GM12878 (cell line): ENCODE measurements at regions not wholly inside any gene's neighbourhood (a gene's known extent, or its start where the extent isn't known, plus 50 kb on each side); places are given as distances from the start of the nearest gene placed in this dataset.

Source experiments
- ATAC-seq: fragments of 200-7000 bp; cut with Tn5 transposase; 3 replicates; pipeline ENCODE4 v1.9.1; 2020; ENCODE audit warnings: mild to moderate bottlenecking, moderate library complexity
- BruUV-seq: library from RNA; stranded (reverse); fragments of 400-500 nt; replicated peaks from 2 replicates; lab custom pipeline; 2021; lab: Mats Ljungman, UMichigan
- CTCF ChIA-PET: fragments of 300-600 bp; sonication (Branson Sonifier 250); formaldehyde crosslinking; extraction: SDS; loops from one replicate; lab custom pipeline; 2021; ENCODE audit warnings: inconsistent platforms; lab: Yijun Ruan, JAX
- POLR2A ChIA-PET: fragments of 350-600 bp; formaldehyde crosslinking; extraction: SDS; loops from one replicate; lab custom pipeline; 2021; ENCODE audit warnings: inconsistent platforms; lab: Charles Lee
- RAD21 ChIA-PET: fragments of 300-600 bp; sonication (Branson Sonifier 250); formaldehyde crosslinking; loops from one replicate; lab custom pipeline; 2023; ENCODE audit warnings: antibody characterized with exemption; ENCODE audit not compliant: unreplicated experiment; lab: Charles Lee
- SMC1A ChIA-PET: fragments of 300-600 bp; sonication (Branson Sonifier 250); formaldehyde crosslinking; loops from one replicate; lab custom pipeline; 2023; ENCODE audit not compliant: unreplicated experiment, uncharacterized antibody; lab: Charles Lee
- DNase-seq: peaks from one replicate; pipeline ENCODE4 v3.0.0-alpha.2; 2011; ENCODE audit warnings: low read depth, low spot score
- FAIRE-seq: peaks from 3 replicates; lab custom pipeline; 2011; peaks lifted over from hg19 to GRCh38; lab: Jason Lieb, UNC
- H2AFZ ChIP-seq: 2 replicates; pipeline ENCODE4 v1.6.0; 2011; ENCODE audit warnings: low read depth, low read length, control low read depth; ENCODE audit not compliant: control insufficient read depth
- H3K27ac ChIP-seq: 2 replicates; pipeline ENCODE4 v1.5.1; 2011; ENCODE audit warnings: control low read depth; ENCODE audit not compliant: control insufficient read depth, insufficient read depth
- H3K27me3 ChIP-seq, 2 experiments: replicated peaks in 1 of 2; 2 replicates each; pipeline versions ENCODE4 v1.6.0 to v1.6.1; 2011; ENCODE audit warnings: low read length in 1 of 2; ENCODE audit not compliant: control insufficient read depth in 2 of 2, insufficient read depth in 2 of 2
- H3K36me3 ChIP-seq, 2 experiments: 2 replicates each; pipeline ENCODE4 v1.5.1; 2011; ENCODE audit warnings: low read length in 1 of 2; ENCODE audit not compliant: control insufficient read depth in 2 of 2, insufficient read depth in 2 of 2
- H3K4me1 ChIP-seq: 2 replicates; pipeline ENCODE4 v1.6.1; 2011; ENCODE audit warnings: mild to moderate bottlenecking, low read length, moderate library complexity, mixed read lengths; ENCODE audit not compliant: control insufficient read depth, insufficient read depth
- H3K4me2 ChIP-seq: 2 replicates; pipeline ENCODE4 v1.6.0; 2011; ENCODE audit warnings: control low read depth; ENCODE audit not compliant: control insufficient read depth, insufficient read depth
- H3K4me3 ChIP-seq: fragments of 200-600 bp; sonication (generic); 2 replicates; pipeline ENCODE4 v1.5.1; 2016
- H3K79me2 ChIP-seq: 2 replicates; pipeline ENCODE4 v1.6.0; 2011; ENCODE audit warnings: low read length; ENCODE audit not compliant: control insufficient read depth, insufficient read depth
- H3K9ac ChIP-seq: 2 replicates; pipeline ENCODE4 v1.8.0; 2011; ENCODE audit warnings: low read length, control low read depth, mixed read lengths; ENCODE audit not compliant: control insufficient read depth, insufficient read depth
- H3K9me3 ChIP-seq: replicated peaks from 3 replicates; pipeline ENCODE4 v1.5.1; 2011; ENCODE audit warnings: mild to moderate bottlenecking, low read length; ENCODE audit not compliant: control insufficient read depth, insufficient read depth
- H4K20me1 ChIP-seq: 2 replicates; pipeline ENCODE4 v1.6.0; 2011; ENCODE audit not compliant: control insufficient read depth, insufficient read depth
- BRCA1 ChIP-seq: IDR thresholded peaks from 2 replicates; pipeline ENCODE4 v1.6.1; 2011; ENCODE audit warnings: low read depth, low read length, improper control_type of control experiment
- CBFB ChIP-seq: IDR thresholded peaks from 2 replicates; pipeline ENCODE4 v1.6.1; 2016; ENCODE audit warnings: antibody characterized with exemption, low read depth
- EZH2 ChIP-seq: IDR thresholded peaks from 2 replicates; pipeline ENCODE4 v1.6.1; 2012; ENCODE audit warnings: low read depth, mild to moderate bottlenecking, control low read depth, inconsistent platforms, low read length, borderline replicate concordance; ENCODE audit not compliant: control insufficient read depth
- MEF2B ChIP-seq: fragments of 450-650 bp; IDR thresholded peaks from 2 replicates; pipeline ENCODE4 v1.6.1; 2018; ENCODE audit warnings: mild to moderate bottlenecking, moderate library complexity; ENCODE audit not compliant: partially characterized antibody, poor library complexity, severe bottlenecking
- MXI1 ChIP-seq: fragments of 150-350 bp; IDR thresholded peaks from 2 replicates; pipeline ENCODE4 v1.6.1; 2011; ENCODE audit warnings: low read depth, mild to moderate bottlenecking, inconsistent platforms, low read length, improper control_type of control experiment
- NR2C1 ChIP-seq: fragments of 450-650 bp; IDR thresholded peaks from 2 replicates; pipeline ENCODE4 v1.6.1; 2017; ENCODE audit warnings: antibody characterized with exemption, mild to moderate bottlenecking, moderate library complexity
- NRF1 ChIP-seq: conservative IDR thresholded peaks from 2 replicates; pipeline ENCODE4 v1.6.1; 2011; ENCODE audit warnings: mild to moderate bottlenecking, low read depth, low read length, improper control_type of control experiment
- RFX5 ChIP-seq: IDR thresholded peaks from 2 replicates; pipeline ENCODE4 v1.6.1; 2011; ENCODE audit warnings: low read depth, low read length, improper control_type of control experiment
- YBX1 ChIP-seq: fragments of 450-650 bp; IDR thresholded peaks from 2 replicates; pipeline ENCODE4 v1.6.1; 2016; ENCODE audit warnings: antibody characterized with exemption
- ZNF217 ChIP-seq: fragments of 450-650 bp; IDR thresholded peaks from 2 replicates; pipeline ENCODE4 v1.6.1; 2017; ENCODE audit warnings: antibody characterized with exemption, mild to moderate bottlenecking
- ZNF622 ChIP-seq: fragments of 450-650 bp; IDR thresholded peaks from 2 replicates; pipeline ENCODE4 v1.6.1; 2017; ENCODE audit warnings: mild to moderate bottlenecking, inconsistent platforms
- WGBS: methylation state at CpG from one replicate; pipeline ENCODE4 v1.1.6; 2016; ENCODE audit warnings: low lambda C conversion rate; ENCODE audit not compliant: insufficient replicate concordance, insufficient coverage; ENCODE audit errors: missing lambda C conversion rate; 5-methylcytosine and 5-hydroxymethylcytosine counted together
- in situ Hi-C: fragments of 300-500 bp; cut with MboI; formaldehyde crosslinking; loops from 9 replicates; pipeline ENCODE4 v1.14.3; 2018; ENCODE audit warnings: mixed read lengths
- intact Hi-C: fragments of 100-400 bp; cut with micrococcal nuclease; formaldehyde crosslinking; loops from one replicate; pipeline ENCODE4 v1.14.2; 2022; ENCODE audit not compliant: unreplicated experiment
- TF ChIP-seq, protein P1 (sequence below): IDR thresholded peaks from 2 replicates; pipeline ENCODE4 v1.6.1; 2012; ENCODE audit warnings: low read length, inconsistent platforms
- TF ChIP-seq, protein P2 (sequence below): fragments of 450-650 bp; IDR thresholded peaks from 2 replicates; pipeline ENCODE4 v1.6.1; 2018; ENCODE audit warnings: borderline replicate concordance, mild to moderate bottlenecking; ENCODE audit not compliant: partially characterized antibody
- TF ChIP-seq, protein P3 (sequence below): fragments of 450-650 bp; IDR thresholded peaks from 2 replicates; pipeline ENCODE4 v1.6.1; 2017; ENCODE audit warnings: antibody characterized with exemption, mild to moderate bottlenecking, moderate library complexity
- TF ChIP-seq, protein P4 (sequence below): fragments of 450-650 bp; formaldehyde crosslinking; IDR thresholded peaks from 2 replicates; pipeline ENCODE4 v1.4.0; 2022; ENCODE audit warnings: mild to moderate bottlenecking, moderate library complexity

DNA sequence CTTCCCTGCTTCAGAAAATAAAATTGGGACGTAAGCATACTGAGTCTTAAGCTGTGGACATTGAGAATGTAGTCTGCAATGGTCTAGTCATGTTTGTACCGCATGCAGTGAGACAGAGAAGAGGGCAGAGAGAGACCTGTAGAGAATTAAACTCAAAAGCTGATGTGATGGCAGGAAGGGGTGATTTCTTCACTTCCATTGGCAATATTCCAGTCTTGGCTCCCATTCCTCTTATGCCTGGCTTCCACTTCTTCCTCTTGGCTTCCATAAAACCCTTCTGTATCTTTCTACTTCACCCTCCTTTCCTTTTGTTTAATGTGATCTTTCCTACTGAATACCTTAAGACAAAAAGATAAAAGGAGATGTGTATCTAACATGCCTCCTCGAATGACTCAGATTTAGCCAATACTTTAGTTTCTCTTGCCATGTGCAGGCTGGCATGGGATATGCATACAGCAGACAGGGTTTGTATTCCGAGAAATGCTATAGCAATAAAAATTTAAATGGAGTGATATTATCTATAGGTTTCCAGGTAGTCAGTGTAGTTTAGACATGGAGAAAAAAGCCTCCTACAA lies 423.1 kb upstream of the DYNLRB2 start:
- no peak for ATAC-seq
- H2AFZ ChIP-seq = no peak overlapping the region
- ChIA-PET SMC1A (no interaction called here), RAD21 (no interaction called here), POLR2A (no interaction called here), CTCF (no interaction called here)
- BruUV-seq = no TSS peak
- H3K27me3 ChIP-seq = no peaks in the 10 kb centered on the region
- WGBS = 42% methylated on average over 4 of the region's 4 CpGs
- H3K9me3 ChIP-seq = no peaks in the 10 kb centered on the region
- no peaks in the 10 kb centered on the region for H3K4me1 ChIP-seq
- H3K79me2 ChIP-seq = no peaks in the 10 kb centered on the region
- H3K4me3 ChIP-seq = no peak overlapping the region
- in situ Hi-C loops (no loop called here), intact Hi-C loops (no loop called here)
- FAIRE-seq = no peak
- no peaks in the 10 kb centered on the region for H4K20me1 ChIP-seq
- no peaks in the 10 kb centered on the region for H3K36me3 ChIP-seq
- no peak overlapping the region for H3K27ac ChIP-seq
- DNase-seq = no peak
- H3K4me2 ChIP-seq = no peak overlapping the region
- no peak overlapping the region for H3K9ac ChIP-seq
- TF ChIP-seq ZNF622 = no peak
- no peak for TF ChIP-seq MEF2B
- TF ChIP-seq RFX5 = no peak
- TF ChIP-seq, protein P1, sequence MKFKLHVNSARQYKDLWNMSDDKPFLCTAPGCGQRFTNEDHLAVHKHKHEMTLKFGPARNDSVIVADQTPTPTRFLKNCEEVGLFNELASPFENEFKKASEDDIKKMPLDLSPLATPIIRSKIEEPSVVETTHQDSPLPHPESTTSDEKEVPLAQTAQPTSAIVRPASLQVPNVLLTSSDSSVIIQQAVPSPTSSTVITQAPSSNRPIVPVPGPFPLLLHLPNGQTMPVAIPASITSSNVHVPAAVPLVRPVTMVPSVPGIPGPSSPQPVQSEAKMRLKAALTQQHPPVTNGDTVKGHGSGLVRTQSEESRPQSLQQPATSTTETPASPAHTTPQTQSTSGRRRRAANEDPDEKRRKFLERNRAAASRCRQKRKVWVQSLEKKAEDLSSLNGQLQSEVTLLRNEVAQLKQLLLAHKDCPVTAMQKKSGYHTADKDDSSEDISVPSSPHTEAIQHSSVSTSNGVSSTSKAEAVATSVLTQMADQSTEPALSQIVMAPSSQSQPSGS = no peak
- TF ChIP-seq CBFB = no peak
- TF ChIP-seq, protein P2, sequence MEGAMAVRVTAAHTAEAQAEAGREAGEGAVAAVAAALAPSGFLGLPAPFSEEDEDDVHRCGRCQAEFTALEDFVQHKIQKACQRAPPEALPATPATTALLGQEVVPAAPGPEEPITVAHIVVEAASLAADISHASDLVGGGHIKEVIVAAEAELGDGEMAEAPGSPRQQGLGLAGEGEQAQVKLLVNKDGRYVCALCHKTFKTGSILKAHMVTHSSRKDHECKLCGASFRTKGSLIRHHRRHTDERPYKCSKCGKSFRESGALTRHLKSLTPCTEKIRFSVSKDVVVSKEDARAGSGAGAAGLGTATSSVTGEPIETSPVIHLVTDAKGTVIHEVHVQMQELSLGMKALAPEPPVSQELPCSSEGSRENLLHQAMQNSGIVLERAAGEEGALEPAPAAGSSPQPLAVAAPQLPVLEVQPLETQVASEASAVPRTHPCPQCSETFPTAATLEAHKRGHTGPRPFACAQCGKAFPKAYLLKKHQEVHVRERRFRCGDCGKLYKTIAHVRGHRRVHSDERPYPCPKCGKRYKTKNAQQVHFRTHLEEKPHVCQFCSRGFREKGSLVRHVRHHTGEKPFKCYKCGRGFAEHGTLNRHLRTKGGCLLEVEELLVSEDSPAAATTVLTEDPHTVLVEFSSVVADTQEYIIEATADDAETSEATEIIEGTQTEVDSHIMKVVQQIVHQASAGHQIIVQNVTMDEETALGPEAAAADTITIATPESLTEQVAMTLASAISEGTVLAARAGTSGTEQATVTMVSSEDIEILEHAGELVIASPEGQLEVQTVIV = no peak
- TF ChIP-seq MXI1 = no peak
- TF ChIP-seq BRCA1 = no peak
- TF ChIP-seq EZH2 = no peak
- TF ChIP-seq, protein P3, sequence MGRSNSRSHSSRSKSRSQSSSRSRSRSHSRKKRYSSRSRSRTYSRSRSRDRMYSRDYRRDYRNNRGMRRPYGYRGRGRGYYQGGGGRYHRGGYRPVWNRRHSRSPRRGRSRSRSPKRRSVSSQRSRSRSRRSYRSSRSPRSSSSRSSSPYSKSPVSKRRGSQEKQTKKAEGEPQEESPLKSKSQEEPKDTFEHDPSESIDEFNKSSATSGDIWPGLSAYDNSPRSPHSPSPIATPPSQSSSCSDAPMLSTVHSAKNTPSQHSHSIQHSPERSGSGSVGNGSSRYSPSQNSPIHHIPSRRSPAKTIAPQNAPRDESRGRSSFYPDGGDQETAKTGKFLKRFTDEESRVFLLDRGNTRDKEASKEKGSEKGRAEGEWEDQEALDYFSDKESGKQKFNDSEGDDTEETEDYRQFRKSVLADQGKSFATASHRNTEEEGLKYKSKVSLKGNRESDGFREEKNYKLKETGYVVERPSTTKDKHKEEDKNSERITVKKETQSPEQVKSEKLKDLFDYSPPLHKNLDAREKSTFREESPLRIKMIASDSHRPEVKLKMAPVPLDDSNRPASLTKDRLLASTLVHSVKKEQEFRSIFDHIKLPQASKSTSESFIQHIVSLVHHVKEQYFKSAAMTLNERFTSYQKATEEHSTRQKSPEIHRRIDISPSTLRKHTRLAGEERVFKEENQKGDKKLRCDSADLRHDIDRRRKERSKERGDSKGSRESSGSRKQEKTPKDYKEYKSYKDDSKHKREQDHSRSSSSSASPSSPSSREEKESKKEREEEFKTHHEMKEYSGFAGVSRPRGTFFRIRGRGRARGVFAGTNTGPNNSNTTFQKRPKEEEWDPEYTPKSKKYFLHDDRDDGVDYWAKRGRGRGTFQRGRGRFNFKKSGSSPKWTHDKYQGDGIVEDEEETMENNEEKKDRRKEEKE = no peak
- no peak for TF ChIP-seq NRF1
- TF ChIP-seq, protein P4, sequence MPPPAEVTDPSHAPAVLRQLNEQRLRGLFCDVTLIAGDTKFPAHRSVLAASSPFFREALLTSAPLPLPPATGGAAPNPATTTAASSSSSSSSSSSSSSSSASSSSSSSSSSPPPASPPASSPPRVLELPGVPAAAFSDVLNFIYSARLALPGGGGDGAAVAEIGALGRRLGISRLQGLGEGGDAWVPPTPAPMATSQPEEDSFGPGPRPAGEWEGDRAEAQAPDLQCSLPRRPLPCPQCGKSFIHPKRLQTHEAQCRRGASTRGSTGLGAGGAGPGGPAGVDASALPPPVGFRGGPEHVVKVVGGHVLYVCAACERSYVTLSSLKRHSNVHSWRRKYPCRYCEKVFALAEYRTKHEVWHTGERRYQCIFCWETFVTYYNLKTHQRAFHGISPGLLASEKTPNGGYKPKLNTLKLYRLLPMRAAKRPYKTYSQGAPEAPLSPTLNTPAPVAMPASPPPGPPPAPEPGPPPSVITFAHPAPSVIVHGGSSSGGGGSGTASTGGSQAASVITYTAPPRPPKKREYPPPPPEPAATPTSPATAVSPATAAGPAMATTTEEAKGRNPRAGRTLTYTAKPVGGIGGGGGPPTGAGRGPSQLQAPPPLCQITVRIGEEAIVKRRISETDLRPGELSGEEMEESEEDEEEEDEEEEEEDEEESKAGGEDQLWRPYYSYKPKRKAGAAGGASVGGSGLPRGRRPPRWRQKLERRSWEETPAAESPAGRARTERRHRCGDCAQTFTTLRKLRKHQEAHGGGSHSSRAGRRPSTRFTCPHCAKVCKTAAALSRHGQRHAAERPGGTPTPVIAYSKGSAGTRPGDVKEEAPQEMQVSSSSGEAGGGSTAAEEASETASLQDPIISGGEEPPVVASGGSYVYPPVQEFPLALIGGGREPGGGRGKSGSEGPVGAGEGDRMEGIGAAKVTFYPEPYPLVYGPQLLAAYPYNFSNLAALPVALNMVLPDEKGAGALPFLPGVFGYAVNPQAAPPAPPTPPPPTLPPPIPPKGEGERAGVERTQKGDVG (CRISPR knock-in tag) = no peak
- TF ChIP-seq ZNF217 = no peak
- no peak for TF ChIP-seq YBX1
- no peak for TF ChIP-seq NR2C1
